ENCODE measurements at regions not wholly inside any gene's neighbourhood (a gene's known extent, or its start where the extent isn't known, plus 50 kb on each side); places are given as distances from the start of the nearest gene placed in this dataset.
"Not testable (repeated sequence)": the region's sequence is repeated elsewhere in the genome, so short reads cannot be mapped to it uniquely, and the experiment has no call there.

GRCh38 chr17:31721291-31722025 lies 137.6 kb downstream of the COPRS start:
- no peaks in the 10 kb centered on the region for H3K79me2 ChIP-seq (ENCODE audit: control insufficient read depth, insufficient read depth, low read length)
- peak overlapping the region; percentile 91 for H3K27ac ChIP-seq (ENCODE audit: insufficient read depth, low read depth, low read length)
- TF ChIP-seq GATA2 (IDR thresholded peaks at IDR 0.05; ENCODE audit: insufficient read depth, insufficient read length, low read depth, low read length): no peak
- no peak for TF ChIP-seq FOS (IDR thresholded peaks at IDR 0.05; ENCODE audit: borderline replicate concordance, insufficient read depth, low read length)
- TF ChIP-seq POLR2A (IDR thresholded peaks at IDR 0.05; ENCODE audit: low read depth, low read length): no peak
- TF ChIP-seq CTCF (IDR thresholded peaks at IDR 0.05; ENCODE audit: extremely low read depth in 1 of 2, insufficient read depth in 1 of 2, low read depth in 1 of 2, low read length in 2 of 2): no peak
- TF ChIP-seq MYC (IDR thresholded peaks at IDR 0.05; ENCODE audit: low read depth, low read length): no peak
- TF ChIP-seq JUN (IDR thresholded peaks at IDR 0.05; ENCODE audit: borderline replicate concordance, insufficient read depth, insufficient read length, low read depth): no peak
- no peaks in the 10 kb centered on the region for H3K27me3 ChIP-seq (ENCODE audit: control insufficient read depth in 2 of 2, insufficient read depth in 2 of 2, low read length in 2 of 2)
- no peaks in the 10 kb centered on the region for H3K9me3 ChIP-seq (replicated peaks; ENCODE audit: control insufficient read depth, insufficient read depth, low read length)
- no peaks in the 10 kb centered on the region for H3K9me1 ChIP-seq (replicated peaks; ENCODE audit: control insufficient read depth, extremely low read depth, insufficient read depth, low read length)
- H4K20me1 ChIP-seq (replicated peaks; ENCODE audit: control insufficient read depth, extremely low read depth, insufficient read depth, low read length): no peaks in the 10 kb centered on the region
- peak overlapping the region; percentile 40 for H3K4me2 ChIP-seq (ENCODE audit: insufficient read depth, low read length)
- dilution Hi-C loops (cut with MboI; ENCODE audit: extremely low pct_ligation_motif_present, low sequenced_read_pairs) (no loop called here), intact Hi-C loops (cut with micrococcal nuclease) (loop anchor here (1.0 to 5.0 kb wide), 6 partner anchors 33 to 162 kb away; no protein-coding TSS in a partner anchor)
- H2AFZ ChIP-seq (ENCODE audit: low read depth, low read length): no peak overlapping the region
- ChIA-PET CTCF (interaction anchor here (1.0 to 3.8 kb wide), 5 partner anchors 9 to 164 kb away, joined by 4 to 34 read pairs (median 7); no protein-coding TSS in a partner anchor), POLR2A (interaction anchor here (1.7 kb wide), 1 partner anchor 160 kb away, joined by 5 read pairs; no protein-coding TSS in a partner anchor)
- peaks cover 36% of the 10 kb centered on the region for H3K4me1 ChIP-seq (ENCODE audit: control insufficient read depth, extremely low read depth, insufficient read depth, low read length)
- H3K36me3 ChIP-seq (ENCODE audit: control insufficient read depth in 2 of 2, extremely low read depth in 1 of 2, insufficient read depth in 2 of 2, low read length in 2 of 2): no peaks in the 10 kb centered on the region
- no TSS peak for BruUV-seq (replicated peaks)
- DNase-seq (ENCODE audit: low read depth, low spot score): no peak
- no peak overlapping the region for H3K4me3 ChIP-seq (replicated peaks in 1 of 3; ENCODE audit: insufficient read depth in 1 of 3, low read depth in 1 of 3, low read length in 3 of 3)
- H3K9ac ChIP-seq (replicated peaks; ENCODE audit: extremely low read depth, insufficient read depth, low read length): peak overlapping the region; percentile 10
- no peak for FAIRE-seq

- H3K27me3 ChIP-seq (ENCODE audit: control insufficient read depth in 2 of 2, insufficient read depth in 2 of 2, low read length in 2 of 2); POLR2A ChIA-PET; H2AFZ ChIP-seq (ENCODE audit: low read depth, low read length); FAIRE-seq; H3K9me3 ChIP-seq (replicated peaks; ENCODE audit: control insufficient read depth, insufficient read depth, low read length); CTCF ChIA-PET; H3K79me2 ChIP-seq (ENCODE audit: control insufficient read depth, insufficient read depth, low read length); H4K20me1 ChIP-seq (replicated peaks; ENCODE audit: control insufficient read depth, extremely low read depth, insufficient read depth, low read length); DNase-seq (ENCODE audit: low read depth, low spot score); intact Hi-C loops (cut with micrococcal nuclease); H3K4me3 ChIP-seq (replicated peaks in 1 of 3; ENCODE audit: insufficient read depth in 1 of 3, low read depth in 1 of 3, low read length in 3 of 3); H3K9ac ChIP-seq (replicated peaks; ENCODE audit: extremely low read depth, insufficient read depth, low read length); H3K9me1 ChIP-seq (replicated peaks; ENCODE audit: control insufficient read depth, extremely low read depth, insufficient read depth, low read length); H3K36me3 ChIP-seq (ENCODE audit: control insufficient read depth in 2 of 2, extremely low read depth in 1 of 2, insufficient read depth in 2 of 2, low read length in 2 of 2); dilution Hi-C loops (cut with MboI; ENCODE audit: extremely low pct_ligation_motif_present, low sequenced_read_pairs); BruUV-seq (replicated peaks); H3K27ac ChIP-seq (ENCODE audit: insufficient read depth, low read depth, low read length); H3K4me2 ChIP-seq (ENCODE audit: insufficient read depth, low read length): not testable (repeated sequence)
- peaks cover 16% of the 10 kb centered on the region for H3K4me1 ChIP-seq (ENCODE audit: control insufficient read depth, extremely low read depth, insufficient read depth, low read length)
Observed at GRCh38 chr17:31717251-31717650, 141.8 kb downstream of the COPRS start.
